Gastroesophageal sphincter (tissue), 4 donors: ENCODE measurements at regions not wholly inside any gene's neighbourhood (a gene's known extent, or its start where the extent isn't known, plus 50 kb on each side); places are given as distances from the start of the nearest gene placed in this dataset.

Experiments used
- ATAC-seq: fragments of 150-250 bp; one replicate; pipeline ENCODE4 v1.9.1; 2016; ENCODE audit warnings: mild to moderate bottlenecking, moderate library complexity
- H3K27ac ChIP-seq, 4 donors: fragments of 200-600 bp; sonication (generic) in 3 of 4; 1 replicate in 3 of 4; 2 replicates in 1 of 4; pipeline ENCODE4 v1.5.1; 2016 to 2019
- H3K27me3 ChIP-seq: fragments of 200-600 bp; sonication (generic); one replicate; pipeline ENCODE4 v1.5.1; 2019
- H3K36me3 ChIP-seq, 2 donors: fragments of 200-600 bp; sonication (generic); one replicate each; pipeline ENCODE4 v1.5.1; 2019; ENCODE audit warnings: control low read depth in 1 of 2
- H3K4me1 ChIP-seq, 3 donors: fragments of 200-600 bp; sonication (generic); 1 replicate in 2 of 3; 2 replicates in 1 of 3; pipeline ENCODE4 v1.5.1; 2016 to 2019; ENCODE audit warnings: control low read depth in 2 of 3
- H3K4me3 ChIP-seq, 2 donors: fragments of 200-600 bp; sonication (generic); one replicate each; pipeline ENCODE4 v1.5.1; 2019; ENCODE audit warnings: mild to moderate bottlenecking in 1 of 2, moderate library complexity in 1 of 2
- H3K9me3 ChIP-seq, 3 donors: fragments of 200-600 bp; sonication (generic); one replicate each; pipeline ENCODE4 v1.5.1; 2017 to 2019; ENCODE audit warnings: control low read depth in 2 of 3
- CTCF ChIP-seq, 4 experiments: fragments of 200-600 bp in 2 of 4; fragments of 450-650 bp in 2 of 4; sonication (generic) in 1 of 4; IDR thresholded peaks; one replicate each; pipeline ENCODE4 v1.5.1; 2017 to 2019; ENCODE audit warnings: antibody characterized with exemption in 4 of 4, mild to moderate bottlenecking in 2 of 4, moderate library complexity in 2 of 4
- EP300 ChIP-seq: sonication (generic); formaldehyde crosslinking; IDR thresholded peaks from one replicate; pipeline ENCODE4 v1.6.1; 2017; ENCODE audit warnings: antibody characterized with exemption, mild to moderate bottlenecking
- POLR2A ChIP-seq, 2 donors: fragments of 450-650 bp; IDR thresholded peaks; one replicate each; pipeline ENCODE4 v1.6.1; 2017; ENCODE audit warnings: antibody characterized with exemption in 2 of 2, mild to moderate bottlenecking in 2 of 2, moderate library complexity in 1 of 2
- POLR2AphosphoS5 ChIP-seq: sonication (generic); formaldehyde crosslinking; IDR thresholded peaks from one replicate; pipeline ENCODE4 v1.6.1; 2017; ENCODE audit warnings: antibody characterized with exemption
- WGBS, 2 donors: methylation state at CpG; one replicate each; pipeline ENCODE4 v1.1.5; 2018; ENCODE audit warnings: low coverage in 1 of 2; 5-methylcytosine and 5-hydroxymethylcytosine counted together

GRCh38 chr4:14323191-14323590 lies 679.1 kb upstream of the CPEB2 start:
- Histone ChIP-seq H3K27ac (no peak overlapping the region), H3K4me1 (no peaks in the 10 kb centered on the region), H3K27me3 (no peaks in the 10 kb centered on the region), H3K9me3 (peaks cover 0 to 14% (median 0%) of the 10 kb centered on the region in 3 donors), H3K36me3 (no peaks in the 10 kb centered on the region), H3K4me3 (no peak overlapping the region)
- 75 to 89% methylated on average over 1 to 2 of the region's 2 CpGs for WGBS, 2 donors
- ATAC-seq, result no peak
- no peak for TF ChIP-seq CTCF (IDR thresholded peaks at IDR 0.05)
- no peak for TF ChIP-seq POLR2A (IDR thresholded peaks at IDR 0.05)
- no peak for TF ChIP-seq EP300
- no peak for TF ChIP-seq POLR2AphosphoS5

DNA sequence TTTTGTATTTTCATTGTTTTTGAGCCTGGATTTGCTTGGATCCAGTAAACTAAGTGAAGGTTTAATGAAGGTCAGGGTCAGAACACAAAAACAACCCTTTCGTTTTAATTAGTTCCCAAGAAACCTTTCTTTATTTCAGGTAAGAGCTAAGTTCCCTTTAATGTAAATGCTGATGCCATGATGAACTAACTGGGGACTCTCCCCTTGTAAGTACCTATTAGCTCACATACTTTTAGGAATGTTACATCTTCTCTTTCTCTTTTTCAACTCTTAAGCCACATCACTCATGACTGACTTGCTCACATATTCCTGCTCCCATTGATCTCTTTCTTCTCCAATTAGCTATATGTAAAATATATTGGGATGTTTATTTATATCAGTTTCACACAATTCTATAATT lies 673.1 kb upstream of the CPEB2 start:
- Histone ChIP-seq H3K4me1 (no peaks in the 10 kb centered on the region), H3K27ac (no peak overlapping the region), H3K27me3 (no peaks in the 10 kb centered on the region), H3K4me3 (no peak overlapping the region), H3K9me3 (peaks cover 0 to 14% (median 0%) of the 10 kb centered on the region in 3 donors), H3K36me3 (no peaks in the 10 kb centered on the region)
- TF ChIP-seq CTCF (IDR thresholded peaks at IDR 0.05), result no peak
- TF ChIP-seq EP300, result no peak
- no peak for TF ChIP-seq POLR2A (IDR thresholded peaks at IDR 0.05)
- no peak for TF ChIP-seq POLR2AphosphoS5
- no peak for ATAC-seq
- 80 to 100% methylated on average over 1 of the region's 1 CpG for WGBS, 2 donors

- Histone ChIP-seq H3K4me1 (no peaks in the 10 kb centered on the region), H3K9me3 (peaks cover 0 to 4% (median 0%) of the 10 kb centered on the region in 3 donors), H3K36me3 (no peaks in the 10 kb centered on the region), H3K27me3 (no peaks in the 10 kb centered on the region), H3K27ac (no peak overlapping the region), H3K4me3 (no peak overlapping the region)
- ATAC-seq, result no peak
- no peak for TF ChIP-seq POLR2AphosphoS5
- 89 to 92% methylated on average over 2 of the region's 2 CpGs for WGBS, 2 donors
Observed at GRCh38 chr4:14333616-14334015, 668.7 kb upstream of the CPEB2 start.

DNA sequence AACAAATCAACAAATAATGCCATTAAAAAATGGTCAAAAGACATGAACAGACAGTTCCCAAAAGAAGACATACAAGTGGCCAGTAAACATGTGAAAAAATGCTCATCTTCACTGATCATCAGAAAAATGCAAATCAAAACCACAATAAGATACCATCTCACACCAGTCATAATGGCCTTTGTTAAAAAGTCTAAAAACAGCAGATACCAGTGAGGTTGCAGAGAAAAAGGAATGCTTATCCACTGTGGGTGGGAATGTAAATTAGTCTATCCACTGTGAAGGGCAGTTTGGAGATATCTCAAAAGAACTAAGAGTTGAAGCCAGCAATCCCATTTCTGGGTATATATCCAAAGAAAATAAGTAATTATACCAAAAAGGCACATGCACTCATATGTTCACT lies 668.1 kb upstream of the CPEB2 start:
- H3K27ac ChIP-seq, result no peak overlapping the region
- H3K4me3 ChIP-seq, result no peak overlapping the region
- no peak for ATAC-seq
- no peaks in the 10 kb centered on the region for H3K36me3 ChIP-seq
- TF ChIP-seq POLR2A (IDR thresholded peaks at IDR 0.05) (no peak), CTCF (IDR thresholded peaks at IDR 0.05) (no peak), EP300 (no peak), POLR2AphosphoS5 (no peak)
- H3K9me3 ChIP-seq, result peaks cover 0 to 4% (median 0%) of the 10 kb centered on the region in 3 donors
- no peaks in the 10 kb centered on the region for H3K4me1 ChIP-seq
- no peaks in the 10 kb centered on the region for H3K27me3 ChIP-seq

DNA sequence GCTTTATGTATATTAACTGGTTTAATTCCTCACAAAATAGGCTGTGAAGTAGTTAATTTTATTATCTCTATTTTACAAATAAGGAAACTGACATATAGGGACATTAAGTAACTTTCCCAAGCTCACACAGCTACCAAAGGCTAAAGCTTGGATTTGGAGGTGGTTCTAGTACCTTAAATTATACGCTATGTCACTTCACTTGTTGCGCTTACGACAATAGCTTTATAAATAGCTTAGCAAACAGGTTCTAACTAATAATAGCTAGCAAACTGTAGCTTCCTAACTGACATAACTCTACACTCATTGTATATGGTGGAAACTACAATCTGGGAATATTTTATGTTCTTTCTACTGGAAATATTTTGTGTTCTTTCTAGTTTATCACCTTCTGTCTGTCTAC lies 666.4 kb upstream of the CPEB2 start:
- TF ChIP-seq POLR2A (IDR thresholded peaks at IDR 0.05), result no peak
- TF ChIP-seq POLR2AphosphoS5, result no peak
- no peak for TF ChIP-seq CTCF (IDR thresholded peaks at IDR 0.05)
- TF ChIP-seq EP300, result no peak
- H3K9me3 ChIP-seq, result peaks cover 0 to 4% (median 0%) of the 10 kb centered on the region in 3 donors
- WGBS, 2 donors, result 93 to 94% methylated on average over 3 of the region's 3 CpGs
- H3K4me3 ChIP-seq, result no peak overlapping the region
- no peaks in the 10 kb centered on the region for H3K27me3 ChIP-seq
- no peaks in the 10 kb centered on the region for H3K4me1 ChIP-seq
- H3K36me3 ChIP-seq, result no peaks in the 10 kb centered on the region
- no peak for ATAC-seq
- no peak overlapping the region for H3K27ac ChIP-seq

GRCh38 chr4:14336656-14337055 lies 665.6 kb upstream of the CPEB2 start:
- Histone ChIP-seq H3K4me1 (no peaks in the 10 kb centered on the region), H3K27me3 (no peaks in the 10 kb centered on the region), H3K4me3 (no peak overlapping the region), H3K9me3 (peaks cover 0 to 4% (median 0%) of the 10 kb centered on the region in 3 donors), H3K36me3 (no peaks in the 10 kb centered on the region), H3K27ac (no peak overlapping the region)
- 52 to 100% methylated on average over 1 to 2 of the region's 2 CpGs for WGBS, 2 donors
- TF ChIP-seq EP300 (no peak), POLR2AphosphoS5 (no peak), CTCF (IDR thresholded peaks at IDR 0.05) (no peak), POLR2A (IDR thresholded peaks at IDR 0.05) (no peak)
- ATAC-seq, result no peak
